DND-41 (cell line): ENCODE measurements at regions not wholly inside any gene's neighbourhood (a gene's known extent, or its start where the extent isn't known, plus 50 kb on each side); places are given as distances from the start of the nearest gene placed in this dataset.

Experiments used
- EZH2 ChIP-seq: IDR thresholded peaks from 3 replicates; pipeline ENCODE4 v1.6.1; 2012; ENCODE audit warnings: borderline replicate concordance, low read depth, mild to moderate bottlenecking, moderate library complexity, low read length, inconsistent platforms; ENCODE audit not compliant: severe bottlenecking
- TF ChIP-seq, protein P1 (sequence below): IDR thresholded peaks from 2 replicates; pipeline ENCODE4 v1.5.1; 2012; ENCODE audit warnings: borderline replicate concordance, low read length, moderate library complexity, mild to moderate bottlenecking; ENCODE audit not compliant: poor library complexity, severe bottlenecking; ENCODE audit errors: extremely low read depth

GRCh38 chr6:155778336-155778735 is 322.7 kb upstream of the NOX3 start:
- TF ChIP-seq, protein P1, sequence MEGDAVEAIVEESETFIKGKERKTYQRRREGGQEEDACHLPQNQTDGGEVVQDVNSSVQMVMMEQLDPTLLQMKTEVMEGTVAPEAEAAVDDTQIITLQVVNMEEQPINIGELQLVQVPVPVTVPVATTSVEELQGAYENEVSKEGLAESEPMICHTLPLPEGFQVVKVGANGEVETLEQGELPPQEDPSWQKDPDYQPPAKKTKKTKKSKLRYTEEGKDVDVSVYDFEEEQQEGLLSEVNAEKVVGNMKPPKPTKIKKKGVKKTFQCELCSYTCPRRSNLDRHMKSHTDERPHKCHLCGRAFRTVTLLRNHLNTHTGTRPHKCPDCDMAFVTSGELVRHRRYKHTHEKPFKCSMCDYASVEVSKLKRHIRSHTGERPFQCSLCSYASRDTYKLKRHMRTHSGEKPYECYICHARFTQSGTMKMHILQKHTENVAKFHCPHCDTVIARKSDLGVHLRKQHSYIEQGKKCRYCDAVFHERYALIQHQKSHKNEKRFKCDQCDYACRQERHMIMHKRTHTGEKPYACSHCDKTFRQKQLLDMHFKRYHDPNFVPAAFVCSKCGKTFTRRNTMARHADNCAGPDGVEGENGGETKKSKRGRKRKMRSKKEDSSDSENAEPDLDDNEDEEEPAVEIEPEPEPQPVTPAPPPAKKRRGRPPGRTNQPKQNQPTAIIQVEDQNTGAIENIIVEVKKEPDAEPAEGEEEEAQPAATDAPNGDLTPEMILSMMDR = no peak
- TF ChIP-seq EZH2 = no peak
